K562 (cell line): ENCODE measurements at regions not wholly inside any gene's neighbourhood (a gene's known extent, or its start where the extent isn't known, plus 50 kb on each side); places are given as distances from the start of the nearest gene placed in this dataset.

ENCODE experiments used
- RFX1 ChIP-seq: fragments of 450-650 bp; IDR thresholded peaks from 2 replicates; pipeline ENCODE4 v1.6.1; 2016; ENCODE audit warnings: mild to moderate bottlenecking, moderate library complexity
- SNRNP70 ChIP-seq: fragments of 200-400 bp; formaldehyde crosslinking; optimal IDR thresholded peaks from 2 replicates; pipeline ENCODE3; 2017; ENCODE audit warnings: low read depth, low read length
- TF ChIP-seq, protein P1 (sequence below): fragments of 250-450 bp; sonication (Bioruptor Pico); IDR thresholded peaks from 2 replicates; pipeline ENCODE4 v1.5.0; 2020; ENCODE audit warnings: mild to moderate bottlenecking, borderline replicate concordance
- TF ChIP-seq, protein P2 (sequence below): fragments of 450-650 bp; formaldehyde crosslinking; IDR thresholded peaks from 2 replicates; pipeline ENCODE4 v1.4.0; 2020; ENCODE audit warnings: mild to moderate bottlenecking, moderate library complexity
- TF ChIP-seq, protein P3 (sequence below): sonication (generic); formaldehyde crosslinking; IDR thresholded peaks from 2 replicates; pipeline ENCODE4 v1.8.1; 2023; ENCODE audit warnings: missing genetic modification reagents, mild to moderate bottlenecking, borderline replicate concordance

DNA sequence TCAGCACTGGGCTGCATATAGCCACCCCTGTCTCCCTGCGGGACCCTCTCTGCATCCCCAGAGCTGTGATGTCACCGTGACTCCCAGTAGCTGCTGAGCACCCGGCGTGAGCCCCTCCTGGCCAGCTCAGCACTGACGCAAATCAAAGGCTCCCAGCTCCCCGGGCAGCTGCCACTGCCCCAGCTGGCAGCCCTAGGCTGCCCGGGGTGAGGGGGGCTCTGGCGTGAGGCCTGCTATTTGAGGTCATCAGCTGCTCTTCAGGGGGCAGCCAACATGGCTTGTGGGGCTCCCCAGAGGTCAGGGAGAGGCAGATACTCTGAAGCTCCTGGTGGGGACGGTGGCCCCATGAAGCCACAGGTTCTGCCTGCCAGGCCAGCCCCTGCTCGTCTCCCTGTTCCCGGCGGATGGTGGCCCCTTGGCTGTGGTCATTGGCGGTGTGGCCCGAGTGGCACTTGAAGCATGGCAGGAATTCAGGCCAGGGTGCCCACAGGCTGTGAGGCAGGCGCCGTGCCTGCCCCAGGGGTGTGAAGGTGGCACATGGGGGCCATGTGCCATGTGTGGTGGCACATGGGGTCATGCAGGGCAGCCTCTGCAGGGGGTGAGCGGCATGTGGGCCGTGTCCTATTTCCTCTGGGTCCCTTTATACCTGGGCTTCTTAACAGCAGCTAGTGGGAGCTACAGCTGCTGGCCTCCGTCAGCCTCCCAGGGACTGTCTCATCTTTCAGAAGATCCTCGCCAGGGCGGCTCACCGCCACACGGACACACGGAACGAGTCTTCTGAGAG, 85.4 kb downstream of the SIK1 start (continued):
- TF ChIP-seq, protein P1, sequence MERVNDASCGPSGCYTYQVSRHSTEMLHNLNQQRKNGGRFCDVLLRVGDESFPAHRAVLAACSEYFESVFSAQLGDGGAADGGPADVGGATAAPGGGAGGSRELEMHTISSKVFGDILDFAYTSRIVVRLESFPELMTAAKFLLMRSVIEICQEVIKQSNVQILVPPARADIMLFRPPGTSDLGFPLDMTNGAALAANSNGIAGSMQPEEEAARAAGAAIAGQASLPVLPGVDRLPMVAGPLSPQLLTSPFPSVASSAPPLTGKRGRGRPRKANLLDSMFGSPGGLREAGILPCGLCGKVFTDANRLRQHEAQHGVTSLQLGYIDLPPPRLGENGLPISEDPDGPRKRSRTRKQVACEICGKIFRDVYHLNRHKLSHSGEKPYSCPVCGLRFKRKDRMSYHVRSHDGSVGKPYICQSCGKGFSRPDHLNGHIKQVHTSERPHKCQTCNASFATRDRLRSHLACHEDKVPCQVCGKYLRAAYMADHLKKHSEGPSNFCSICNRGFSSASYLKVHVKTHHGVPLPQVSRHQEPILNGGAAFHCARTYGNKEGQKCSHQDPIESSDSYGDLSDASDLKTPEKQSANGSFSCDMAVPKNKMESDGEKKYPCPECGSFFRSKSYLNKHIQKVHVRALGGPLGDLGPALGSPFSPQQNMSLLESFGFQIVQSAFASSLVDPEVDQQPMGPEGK (CRISPR knock-in tag), result no peak
- no peak for TF ChIP-seq RFX1
- TF ChIP-seq SNRNP70, result no peak
- TF ChIP-seq, protein P2, sequence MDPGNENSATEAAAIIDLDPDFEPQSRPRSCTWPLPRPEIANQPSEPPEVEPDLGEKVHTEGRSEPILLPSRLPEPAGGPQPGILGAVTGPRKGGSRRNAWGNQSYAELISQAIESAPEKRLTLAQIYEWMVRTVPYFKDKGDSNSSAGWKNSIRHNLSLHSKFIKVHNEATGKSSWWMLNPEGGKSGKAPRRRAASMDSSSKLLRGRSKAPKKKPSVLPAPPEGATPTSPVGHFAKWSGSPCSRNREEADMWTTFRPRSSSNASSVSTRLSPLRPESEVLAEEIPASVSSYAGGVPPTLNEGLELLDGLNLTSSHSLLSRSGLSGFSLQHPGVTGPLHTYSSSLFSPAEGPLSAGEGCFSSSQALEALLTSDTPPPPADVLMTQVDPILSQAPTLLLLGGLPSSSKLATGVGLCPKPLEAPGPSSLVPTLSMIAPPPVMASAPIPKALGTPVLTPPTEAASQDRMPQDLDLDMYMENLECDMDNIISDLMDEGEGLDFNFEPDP (CRISPR knock-in tag), result no peak
- TF ChIP-seq, protein P3, sequence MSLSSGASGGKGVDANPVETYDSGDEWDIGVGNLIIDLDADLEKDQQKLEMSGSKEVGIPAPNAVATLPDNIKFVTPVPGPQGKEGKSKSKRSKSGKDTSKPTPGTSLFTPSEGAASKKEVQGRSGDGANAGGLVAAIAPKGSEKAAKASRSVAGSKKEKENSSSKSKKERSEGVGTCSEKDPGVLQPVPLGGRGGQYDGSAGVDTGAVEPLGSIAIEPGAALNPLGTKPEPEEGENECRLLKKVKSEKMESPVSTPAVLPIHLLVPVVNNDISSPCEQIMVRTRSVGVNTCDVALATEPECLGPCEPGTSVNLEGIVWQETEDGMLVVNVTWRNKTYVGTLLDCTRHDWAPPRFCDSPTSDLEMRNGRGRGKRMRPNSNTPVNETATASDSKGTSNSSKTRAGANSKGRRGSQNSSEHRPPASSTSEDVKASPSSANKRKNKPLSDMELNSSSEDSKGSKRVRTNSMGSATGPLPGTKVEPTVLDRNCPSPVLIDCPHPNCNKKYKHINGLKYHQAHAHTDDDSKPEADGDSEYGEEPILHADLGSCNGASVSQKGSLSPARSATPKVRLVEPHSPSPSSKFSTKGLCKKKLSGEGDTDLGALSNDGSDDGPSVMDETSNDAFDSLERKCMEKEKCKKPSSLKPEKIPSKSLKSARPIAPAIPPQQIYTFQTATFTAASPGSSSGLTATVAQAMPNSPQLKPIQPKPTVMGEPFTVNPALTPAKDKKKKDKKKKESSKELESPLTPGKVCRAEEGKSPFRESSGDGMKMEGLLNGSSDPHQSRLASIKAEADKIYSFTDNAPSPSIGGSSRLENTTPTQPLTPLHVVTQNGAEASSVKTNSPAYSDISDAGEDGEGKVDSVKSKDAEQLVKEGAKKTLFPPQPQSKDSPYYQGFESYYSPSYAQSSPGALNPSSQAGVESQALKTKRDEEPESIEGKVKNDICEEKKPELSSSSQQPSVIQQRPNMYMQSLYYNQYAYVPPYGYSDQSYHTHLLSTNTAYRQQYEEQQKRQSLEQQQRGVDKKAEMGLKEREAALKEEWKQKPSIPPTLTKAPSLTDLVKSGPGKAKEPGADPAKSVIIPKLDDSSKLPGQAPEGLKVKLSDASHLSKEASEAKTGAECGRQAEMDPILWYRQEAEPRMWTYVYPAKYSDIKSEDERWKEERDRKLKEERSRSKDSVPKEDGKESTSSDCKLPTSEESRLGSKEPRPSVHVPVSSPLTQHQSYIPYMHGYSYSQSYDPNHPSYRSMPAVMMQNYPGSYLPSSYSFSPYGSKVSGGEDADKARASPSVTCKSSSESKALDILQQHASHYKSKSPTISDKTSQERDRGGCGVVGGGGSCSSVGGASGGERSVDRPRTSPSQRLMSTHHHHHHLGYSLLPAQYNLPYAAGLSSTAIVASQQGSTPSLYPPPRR, result no peak
